Nephron progenitor cell (in vitro differentiated cells): ENCODE measurements at regions not wholly inside any gene's neighbourhood (a gene's known extent, or its start where the extent isn't known, plus 50 kb on each side); places are given as distances from the start of the nearest gene placed in this dataset.

Experiments used
- DNase-seq: peaks from one replicate; pipeline ENCODE4 v3.0.0; 2021
- H3K27ac Mint-ChIP-seq: 2 replicates; pipeline ENCODE4 v1.8.0; 2021; ENCODE audit warnings: mild to moderate bottlenecking, moderate library complexity, mixed read lengths
- H3K27me3 Mint-ChIP-seq: 2 replicates; pipeline ENCODE4 v1.8.0; 2021; ENCODE audit warnings: mild to moderate bottlenecking, low read depth, mixed read lengths; ENCODE audit not compliant: poor library complexity
- H3K36me3 Mint-ChIP-seq: 2 replicates; pipeline ENCODE4 v1.8.0; 2021; ENCODE audit warnings: low read depth, mixed read lengths
- H3K4me1 Mint-ChIP-seq: 2 replicates; pipeline ENCODE4 v1.8.0; 2021; ENCODE audit warnings: mixed read lengths
- H3K4me3 Mint-ChIP-seq: 2 replicates; pipeline ENCODE4 v1.8.0; 2021; ENCODE audit warnings: mild to moderate bottlenecking, moderate library complexity, mixed read lengths
- H3K9me3 Mint-ChIP-seq: 2 replicates; pipeline ENCODE4 v1.8.0; 2021; ENCODE audit warnings: mild to moderate bottlenecking, moderate library complexity, mixed read lengths
- CTCF ChIP-seq: fragments of 200-600 bp; sonication (generic); IDR thresholded peaks from 2 replicates; pipeline ENCODE4 v1.5.0; 2021; ENCODE audit warnings: antibody characterized with exemption

- no peak overlapping the region for H3K4me3 Mint-ChIP-seq
- H3K4me1 Mint-ChIP-seq, result peaks cover 5% of the 10 kb centered on the region
- no peak for DNase-seq
- TF ChIP-seq CTCF, result no peak
- peaks cover 1% of the 10 kb centered on the region for H3K9me3 Mint-ChIP-seq
- H3K27ac Mint-ChIP-seq, result no peak overlapping the region
- no peaks in the 10 kb centered on the region for H3K36me3 Mint-ChIP-seq
- H3K27me3 Mint-ChIP-seq, result peaks cover 2% of the 10 kb centered on the region
Measured at GRCh38 chr18:55696811-55697210, 108.8 kb upstream of the TCF4 start.

DNA sequence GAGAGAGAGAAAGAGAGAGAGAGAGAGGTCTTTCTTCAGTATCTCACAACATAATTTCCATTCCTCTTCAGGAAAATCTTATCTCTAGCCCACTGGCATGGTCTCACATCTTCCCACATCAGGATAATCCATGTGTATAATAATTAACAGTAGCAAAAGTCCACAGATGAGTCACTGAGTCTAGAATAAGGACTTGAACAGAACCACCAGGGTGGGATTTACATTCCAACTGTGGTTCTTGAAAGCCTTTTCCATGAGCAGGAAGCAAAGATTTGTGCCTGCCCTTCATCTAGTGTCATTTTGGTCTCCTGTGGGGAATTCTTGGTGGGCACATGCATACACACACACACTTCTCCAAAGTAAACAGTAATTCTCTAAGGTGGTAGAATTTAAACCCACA, 107.1 kb upstream of the TCF4 start:
- Mint-ChIP-seq H3K36me3 (no peaks in the 10 kb centered on the region), H3K27ac (no peak overlapping the region), H3K9me3 (no peaks in the 10 kb centered on the region), H3K4me1 (peaks cover 5% of the 10 kb centered on the region), H3K27me3 (peaks cover 2% of the 10 kb centered on the region), H3K4me3 (no peak overlapping the region)
- no peak for TF ChIP-seq CTCF
- DNase-seq, result no peak

DNA sequence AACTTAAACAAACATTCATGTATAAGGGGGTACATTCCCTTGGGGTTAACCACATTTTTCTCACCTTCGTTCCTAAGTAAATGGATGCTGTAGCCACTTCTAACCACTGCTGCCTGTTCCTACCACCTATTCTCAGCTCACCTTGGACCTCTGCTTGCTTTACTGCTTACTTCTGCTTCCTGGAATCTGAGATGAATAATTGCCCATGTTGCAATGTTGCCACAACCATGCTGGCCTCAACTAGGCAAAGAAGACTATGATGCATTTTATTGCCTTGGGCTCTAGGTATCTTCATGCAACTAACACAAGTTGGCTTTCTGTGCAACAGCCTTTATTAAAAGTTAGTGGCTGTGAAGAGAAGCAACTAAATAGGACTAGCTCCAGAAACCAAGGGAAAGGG, 106.3 kb upstream of the TCF4 start:
- H3K4me1 Mint-ChIP-seq, result peaks cover 2% of the 10 kb centered on the region
- no peak overlapping the region for H3K27ac Mint-ChIP-seq
- no peaks in the 10 kb centered on the region for H3K9me3 Mint-ChIP-seq
- no peak for DNase-seq
- no peak overlapping the region for H3K4me3 Mint-ChIP-seq
- H3K27me3 Mint-ChIP-seq, result peaks cover 2% of the 10 kb centered on the region
- TF ChIP-seq CTCF, result no peak
- no peaks in the 10 kb centered on the region for H3K36me3 Mint-ChIP-seq

- no peaks in the 10 kb centered on the region for H3K4me1 Mint-ChIP-seq
- no peaks in the 10 kb centered on the region for H3K9me3 Mint-ChIP-seq
- TF ChIP-seq CTCF, result no peak
- H3K4me3 Mint-ChIP-seq, result no peak overlapping the region
- H3K27me3 Mint-ChIP-seq, result no peaks in the 10 kb centered on the region
- H3K27ac Mint-ChIP-seq, result no peak overlapping the region
- DNase-seq, result no peak
- H3K36me3 Mint-ChIP-seq, result no peaks in the 10 kb centered on the region
Measured at GRCh38 chr18:55688030-55688429, 100.0 kb upstream of the TCF4 start.

DNA sequence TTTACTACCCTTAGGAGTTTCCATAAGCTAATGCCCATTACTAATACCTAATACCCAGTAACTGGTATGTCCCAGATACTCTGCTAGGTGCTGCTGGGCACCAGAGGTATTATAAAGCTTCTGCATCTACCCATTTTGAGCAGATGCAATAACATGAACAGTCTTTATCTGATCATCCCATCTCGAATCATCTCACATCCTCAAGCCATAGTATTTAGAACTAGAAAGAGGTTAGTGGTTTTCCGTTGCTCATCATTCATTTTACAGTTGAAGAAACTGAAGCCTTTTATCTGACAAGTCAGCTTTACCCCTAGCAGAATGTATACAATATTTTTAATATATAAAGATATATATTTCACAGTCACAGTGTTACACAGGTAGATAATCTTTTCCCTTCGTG, 99.1 kb upstream of the TCF4 start:
- Mint-ChIP-seq H3K4me3 (no peak overlapping the region), H3K9me3 (no peaks in the 10 kb centered on the region), H3K36me3 (no peaks in the 10 kb centered on the region), H3K27ac (no peak overlapping the region), H3K4me1 (no peaks in the 10 kb centered on the region), H3K27me3 (no peaks in the 10 kb centered on the region)
- DNase-seq, result no peak
- TF ChIP-seq CTCF, result no peak

DNA sequence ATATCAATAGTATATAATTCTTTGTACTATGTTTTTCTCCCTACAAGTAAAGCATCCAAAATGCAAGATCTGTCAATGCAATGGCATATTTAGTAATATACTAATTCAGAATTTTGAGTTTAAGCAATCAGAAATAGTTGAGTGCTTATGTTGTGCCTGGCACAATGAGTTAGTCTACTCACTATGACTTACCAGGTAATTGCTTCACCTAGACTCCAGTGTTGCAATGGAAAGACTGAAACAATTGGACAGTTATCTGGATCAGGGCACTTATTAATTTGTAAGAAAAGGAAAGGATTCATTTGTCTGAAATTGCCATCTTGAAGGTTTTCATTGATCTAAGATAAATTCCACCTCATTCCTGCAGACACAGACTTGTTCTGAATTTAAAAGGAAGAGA, 97.6 kb upstream of the TCF4 start:
- DNase-seq, result no peak
- H3K4me3 Mint-ChIP-seq, result no peak overlapping the region
- no peaks in the 10 kb centered on the region for H3K9me3 Mint-ChIP-seq
- H3K27me3 Mint-ChIP-seq, result no peaks in the 10 kb centered on the region
- H3K27ac Mint-ChIP-seq, result no peak overlapping the region
- TF ChIP-seq CTCF, result no peak
- H3K36me3 Mint-ChIP-seq, result no peaks in the 10 kb centered on the region
- no peaks in the 10 kb centered on the region for H3K4me1 Mint-ChIP-seq
